ENCODE measurements at regions not wholly inside any gene's neighbourhood (a gene's known extent, or its start where the extent isn't known, plus 50 kb on each side); places are given as distances from the start of the nearest gene placed in this dataset.
"Not testable (repeated sequence)": the region's sequence is repeated elsewhere in the genome, so short reads cannot be mapped to it uniquely, and the experiment has no call there.

GRCh38 chr4:179059396-179059795 is 1617.2 kb upstream of the AGA start:
- DNase-seq (no peak), ATAC-seq (no peak)
- Histone ChIP-seq H3K4me1 (ENCODE audit: control insufficient read depth, insufficient read depth, low read length) (no peaks in the 10 kb centered on the region), H3K4me3 (ENCODE audit: low read length) (no peak overlapping the region), H3K27me3 (ENCODE audit: control insufficient read depth, insufficient read depth) (no peaks in the 10 kb centered on the region), H3K27ac (ENCODE audit: low read length) (no peak overlapping the region), H3K9me3 (ENCODE audit: control insufficient read depth, low read length) (no peaks in the 10 kb centered on the region)
- intact Hi-C loops (cut with DNase I), result no loop called here
- 87% methylated on average over 3 of the region's 3 CpGs for WGBS

DNA sequence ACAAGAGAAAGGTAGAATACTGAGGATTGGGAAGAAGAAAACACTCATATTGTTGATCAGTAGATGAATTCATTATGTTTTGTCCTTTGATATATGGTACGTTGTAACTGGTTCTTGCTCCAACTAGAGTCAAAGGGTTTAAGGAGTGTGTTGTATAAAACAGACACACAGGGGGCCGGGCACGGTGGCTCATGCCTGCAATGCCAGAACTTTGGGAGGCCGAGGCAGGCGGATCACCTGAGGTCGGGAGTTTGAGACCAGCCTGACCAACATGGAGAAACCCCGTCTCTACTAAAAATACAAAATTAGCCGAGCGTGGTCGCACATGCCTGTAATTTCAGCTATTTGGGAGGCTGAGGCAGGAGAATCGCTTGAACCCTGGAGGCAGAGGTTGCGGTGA is 1624.0 kb upstream of the AGA start:
- intact Hi-C loops (cut with DNase I); H3K27ac ChIP-seq (ENCODE audit: low read length); H3K4me3 ChIP-seq (ENCODE audit: low read length); H3K4me1 ChIP-seq (ENCODE audit: control insufficient read depth, insufficient read depth, low read length); H3K9me3 ChIP-seq (ENCODE audit: control insufficient read depth, low read length); H3K27me3 ChIP-seq (ENCODE audit: control insufficient read depth, insufficient read depth); ATAC-seq: not testable (repeated sequence)
- 91% methylated on average over 12 of the region's 12 CpGs for whole genome bisulfite sequencing
- peak in 2 of 3 donors; percentile 19 to 24 for DNase-seq

DNA sequence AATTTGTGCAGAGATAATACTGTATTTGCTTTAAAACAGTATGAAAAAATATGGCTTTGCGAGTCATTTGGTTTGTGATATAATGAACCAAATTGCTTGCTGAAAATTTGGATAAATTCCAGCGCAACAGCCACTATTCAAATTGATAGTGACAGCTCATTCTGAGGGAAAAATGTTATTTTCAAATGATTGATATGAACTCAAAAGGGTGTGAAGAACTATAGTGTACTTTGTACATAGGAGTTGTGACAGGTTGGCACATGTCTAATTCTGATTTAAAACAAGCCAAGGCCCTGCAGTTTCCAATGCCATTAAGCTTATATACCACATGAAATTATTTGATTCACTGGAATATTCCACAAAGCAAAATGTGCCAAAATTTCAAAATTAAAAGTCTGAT is 1628.9 kb upstream of the AGA start:
- DNase-seq (no peak), ATAC-seq (no peak)
- H3K27me3 ChIP-seq (ENCODE audit: control insufficient read depth, insufficient read depth), result no peaks in the 10 kb centered on the region
- no peak overlapping the region for H3K27ac ChIP-seq (ENCODE audit: low read length)
- intact Hi-C loops (cut with DNase I), result no loop called here
- WGBS, result 75% methylated on average over 2 of the region's 2 CpGs
- H3K4me1 ChIP-seq (ENCODE audit: control insufficient read depth, insufficient read depth, low read length), result no peaks in the 10 kb centered on the region
- no peaks in the 10 kb centered on the region for H3K9me3 ChIP-seq (ENCODE audit: control insufficient read depth, low read length)
- H3K4me3 ChIP-seq (ENCODE audit: low read length), result no peak overlapping the region

GRCh38 chr4:179076865-179077264 is 1634.6 kb upstream of the AGA start:
- no peak overlapping the region for H3K4me3 ChIP-seq (ENCODE audit: low read length)
- ATAC-seq, result no peak
- intact Hi-C loops (cut with DNase I), result no loop called here
- WGBS, result 88% methylated on average over 14 of the region's 14 CpGs
- no peak overlapping the region for H3K27ac ChIP-seq (ENCODE audit: low read length)
- no peak for DNase-seq
- no peaks in the 10 kb centered on the region for H3K27me3 ChIP-seq (ENCODE audit: control insufficient read depth, insufficient read depth)
- no peaks in the 10 kb centered on the region for H3K4me1 ChIP-seq (ENCODE audit: control insufficient read depth, insufficient read depth, low read length)
- no peaks in the 10 kb centered on the region for H3K9me3 ChIP-seq (ENCODE audit: control insufficient read depth, low read length)

- ATAC-seq (no peak), DNase-seq (no peak)
- no peak overlapping the region for H3K27ac ChIP-seq (ENCODE audit: low read length)
- no peaks in the 10 kb centered on the region for H3K4me1 ChIP-seq (ENCODE audit: control insufficient read depth, insufficient read depth, low read length)
- H3K27me3 ChIP-seq (ENCODE audit: control insufficient read depth, insufficient read depth), result no peaks in the 10 kb centered on the region
- no peaks in the 10 kb centered on the region for H3K9me3 ChIP-seq (ENCODE audit: control insufficient read depth, low read length)
- intact Hi-C loops (cut with DNase I), result no loop called here
- 18% methylated on average over 4 of the region's 4 CpGs for WGBS
- H3K4me3 ChIP-seq (ENCODE audit: low read length), result no peak overlapping the region
Measured at GRCh38 chr4:179095585-179096221, 1653.5 kb upstream of the AGA start.

DNA sequence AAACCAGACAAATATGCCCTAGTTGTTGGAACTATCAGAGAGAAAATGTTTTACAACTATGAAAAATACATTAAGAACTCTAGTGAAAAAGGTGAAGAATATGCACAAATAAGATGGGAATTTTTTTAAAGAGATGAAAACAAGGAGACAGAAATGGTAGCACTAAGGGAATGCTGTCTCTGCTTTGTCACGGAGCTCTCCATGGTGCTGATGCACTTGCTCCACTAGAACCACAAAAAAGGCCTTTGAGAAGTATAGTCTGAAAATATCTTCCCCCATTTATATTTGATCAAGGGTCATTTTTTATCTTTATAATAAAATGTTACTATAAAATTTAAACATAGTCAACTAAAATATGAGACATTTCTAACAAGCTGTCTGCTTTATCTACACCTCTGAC is 1655.5 kb upstream of the AGA start:
- H3K4me3 ChIP-seq (ENCODE audit: low read length), result no peak overlapping the region
- no peaks in the 10 kb centered on the region for H3K4me1 ChIP-seq (ENCODE audit: control insufficient read depth, insufficient read depth, low read length)
- 4% methylated on average over 1 of the region's 1 CpG for whole genome bisulfite sequencing
- no peak overlapping the region for H3K27ac ChIP-seq (ENCODE audit: low read length)
- intact Hi-C loops (cut with DNase I), result no loop called here
- H3K9me3 ChIP-seq (ENCODE audit: control insufficient read depth, low read length), result no peaks in the 10 kb centered on the region
- no peaks in the 10 kb centered on the region for H3K27me3 ChIP-seq (ENCODE audit: control insufficient read depth, insufficient read depth)
- DNase-seq (no peak), ATAC-seq (no peak)

- no peaks in the 10 kb centered on the region for H3K4me1 ChIP-seq (ENCODE audit: control insufficient read depth, insufficient read depth, low read length)
- intact Hi-C loops (cut with DNase I), result no loop called here
- 76% methylated on average over 2 of the region's 2 CpGs for WGBS
Measured at GRCh38 chr4:179110356-179110755, 1668.1 kb upstream of the AGA start.

GRCh38 chr4:179110816-179111215 is 1668.6 kb upstream of the AGA start:
- H3K27me3 ChIP-seq (ENCODE audit: control insufficient read depth, insufficient read depth), result no peaks in the 10 kb centered on the region
- 89% methylated on average over 2 of the region's 2 CpGs for WGBS
- no peaks in the 10 kb centered on the region for H3K9me3 ChIP-seq (ENCODE audit: control insufficient read depth, low read length)
- H3K4me3 ChIP-seq (ENCODE audit: low read length), result no peak overlapping the region
- intact Hi-C loops (cut with DNase I), result no loop called here
- DNase-seq, result no peak
- no peaks in the 10 kb centered on the region for H3K4me1 ChIP-seq (ENCODE audit: control insufficient read depth, insufficient read depth, low read length)
- ATAC-seq, result no peak
- H3K27ac ChIP-seq (ENCODE audit: low read length), result no peak overlapping the region

More at GRCh38 chr4:179110356-179110755, 1668.1 kb upstream of the AGA start:
- no peak for DNase-seq
- no peaks in the 10 kb centered on the region for H3K9me3 ChIP-seq (ENCODE audit: control insufficient read depth, low read length)
- no peak overlapping the region for H3K27ac ChIP-seq (ENCODE audit: low read length)
- no peaks in the 10 kb centered on the region for H3K27me3 ChIP-seq (ENCODE audit: control insufficient read depth, insufficient read depth)
- H3K4me3 ChIP-seq (ENCODE audit: low read length), result no peak overlapping the region
- no peak for ATAC-seq

- DNase-seq (no peak), ATAC-seq (no peak)
- Histone ChIP-seq H3K9me3 (ENCODE audit: control insufficient read depth, low read length) (no peaks in the 10 kb centered on the region), H3K27ac (ENCODE audit: low read length) (no peak overlapping the region), H3K4me1 (ENCODE audit: control insufficient read depth, insufficient read depth, low read length) (no peaks in the 10 kb centered on the region), H3K27me3 (ENCODE audit: control insufficient read depth, insufficient read depth) (no peaks in the 10 kb centered on the region), H3K4me3 (ENCODE audit: low read length) (no peak overlapping the region)
- intact Hi-C loops (cut with DNase I), result no loop called here
- 56% methylated on average over 5 of the region's 5 CpGs for WGBS
Measured at GRCh38 chr4:179112441-179113170, 1670.4 kb upstream of the AGA start.

DNA sequence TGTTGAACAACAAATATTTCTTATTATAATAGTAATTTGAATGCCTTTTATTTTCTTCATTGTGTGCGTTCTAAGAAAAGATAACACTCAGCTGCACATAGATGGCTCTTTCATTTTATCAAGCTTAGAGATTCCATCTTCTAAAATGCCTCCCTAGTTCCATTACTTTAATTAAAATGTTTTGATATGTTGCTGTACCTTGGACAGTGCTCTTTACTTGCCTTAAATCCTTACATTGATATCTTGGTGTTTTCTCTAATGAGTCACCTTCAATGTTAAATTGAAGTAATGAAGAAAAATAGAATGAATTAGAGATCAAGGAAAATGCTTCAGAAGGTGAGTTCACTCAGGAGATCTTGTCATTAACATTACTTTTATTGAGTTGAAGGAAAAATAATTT is 1672.4 kb upstream of the AGA start:
- H3K4me1 ChIP-seq (ENCODE audit: control insufficient read depth, insufficient read depth, low read length), result no peaks in the 10 kb centered on the region
- 73% methylated on average over 1 of the region's 1 CpG for WGBS
- H3K27ac ChIP-seq (ENCODE audit: low read length), result no peak overlapping the region
- no peak for ATAC-seq
- DNase-seq, result no peak
- intact Hi-C loops (cut with DNase I), result no loop called here
- no peak overlapping the region for H3K4me3 ChIP-seq (ENCODE audit: low read length)
- no peaks in the 10 kb centered on the region for H3K27me3 ChIP-seq (ENCODE audit: control insufficient read depth, insufficient read depth)
- no peaks in the 10 kb centered on the region for H3K9me3 ChIP-seq (ENCODE audit: control insufficient read depth, low read length)

DNA sequence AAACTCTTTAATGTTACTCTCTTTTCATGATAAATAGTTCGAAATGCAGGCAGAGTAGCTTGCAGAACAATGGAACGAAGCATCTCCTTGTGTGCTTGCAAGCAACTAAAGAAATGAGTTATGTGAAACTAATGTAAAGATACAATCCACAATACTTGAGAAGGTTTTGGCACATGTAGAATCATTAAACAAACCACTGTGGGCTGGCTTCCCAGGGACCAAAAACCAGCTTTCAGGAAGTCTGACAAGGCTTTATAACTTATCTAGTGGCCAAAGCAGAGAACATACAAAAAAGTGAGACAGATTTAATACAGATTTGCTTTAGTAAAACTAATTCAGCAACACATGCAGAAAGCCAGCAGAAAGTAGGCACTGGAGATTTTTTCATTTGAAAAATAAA is 1673.8 kb upstream of the AGA start:
- 53% methylated on average over 2 of the region's 2 CpGs for WGBS
- intact Hi-C loops (cut with DNase I), result no loop called here
- H3K9me3 ChIP-seq (ENCODE audit: control insufficient read depth, low read length), result no peaks in the 10 kb centered on the region
- H3K4me1 ChIP-seq (ENCODE audit: control insufficient read depth, insufficient read depth, low read length), result no peaks in the 10 kb centered on the region
- H3K27ac ChIP-seq (ENCODE audit: low read length), result no peak overlapping the region
- no peak overlapping the region for H3K4me3 ChIP-seq (ENCODE audit: low read length)
- ATAC-seq (no peak), DNase-seq (no peak)
- H3K27me3 ChIP-seq (ENCODE audit: control insufficient read depth, insufficient read depth), result no peaks in the 10 kb centered on the region
